ENCODE measurements at regions not wholly inside any gene's neighbourhood (a gene's known extent, or its start where the extent isn't known, plus 50 kb on each side); places are given as distances from the start of the nearest gene placed in this dataset.

GRCh38 chr19:23547816-23548430, 139.1 kb downstream of the ZNF675 start:
- Histone ChIP-seq H4K20me1 (replicated peaks; ENCODE audit: control insufficient read depth, insufficient read depth, low read length) (no peaks in the 10 kb centered on the region), H3K36me3 (ENCODE audit: control insufficient read depth, insufficient read depth, low read length) (no peaks in the 10 kb centered on the region), H3K79me2 (ENCODE audit: control insufficient read depth, insufficient read depth, low read length) (no peaks in the 10 kb centered on the region), H3K9me3 (replicated peaks; ENCODE audit: control insufficient read depth, insufficient read depth, low read depth, low read length) (no peaks in the 10 kb centered on the region), H3K9me1 (ENCODE audit: control insufficient read depth, insufficient read depth, low read length) (no peaks in the 10 kb centered on the region), H3K27ac (ENCODE audit: extremely low read depth, low read depth, low read length) (no peak overlapping the region), H3K4me2 (ENCODE audit: insufficient read depth, low read length) (no peak overlapping the region), H3K9ac (ENCODE audit: insufficient read depth in 1 of 2, low read depth in 2 of 2, low read length in 2 of 2) (no peak overlapping the region), H2AFZ (ENCODE audit: low read depth, low read length) (no peak overlapping the region), H3K27me3 (ENCODE audit: control insufficient read depth in 2 of 2, insufficient read depth in 2 of 2, low read length in 2 of 2) (no peaks in the 10 kb centered on the region), H3K4me3 (no peak overlapping the region), H3K4me1 (replicated peaks in 1 of 2; ENCODE audit: control insufficient read depth in 2 of 2, insufficient read depth in 2 of 2, low read length in 2 of 2) (no peaks in the 10 kb centered on the region)
- in situ Hi-C loops (cut with MboI) = no loop called here
- no TSS peak for BruUV-seq (replicated peaks)
- intact Hi-C loops (cut with micrococcal nuclease) = no loop called here
- WGBS (ENCODE audit: insufficient coverage, low coverage, missing lambda C conversion rate) = 2% methylated on average over 11 of the region's 11 CpGs
- ChIA-PET POLR2A (no interaction called here), CTCF (ENCODE audit: low intra/inter-chr PET ratio) (no interaction called here)
- no peak for TF ChIP-seq HDAC2 (IDR thresholded peaks at IDR 0.05)
- no peak for TF ChIP-seq NCOA1 (IDR thresholded peaks at IDR 0.05; ENCODE audit: low read depth)
- TF ChIP-seq ZNF518B (CRISPR knock-in tag; IDR thresholded peaks at IDR 0.05) = no peak
- no peak for TF ChIP-seq ZNF561 (CRISPR knock-in tag; conservative IDR thresholded peaks at IDR 0.05)
- no peak for ATAC-seq
- DNase-seq (ENCODE audit: extremely low read depth in 1 of 4, low spot score in 3 of 4) = no peak
- FAIRE-seq = no peak
